ENCODE measurements at regions not wholly inside any gene's neighbourhood (a gene's known extent, or its start where the extent isn't known, plus 50 kb on each side); places are given as distances from the start of the nearest gene placed in this dataset.
A peak's percentile ranks its signal among the peaks of the same experiment; 100 is the strongest.

DNA sequence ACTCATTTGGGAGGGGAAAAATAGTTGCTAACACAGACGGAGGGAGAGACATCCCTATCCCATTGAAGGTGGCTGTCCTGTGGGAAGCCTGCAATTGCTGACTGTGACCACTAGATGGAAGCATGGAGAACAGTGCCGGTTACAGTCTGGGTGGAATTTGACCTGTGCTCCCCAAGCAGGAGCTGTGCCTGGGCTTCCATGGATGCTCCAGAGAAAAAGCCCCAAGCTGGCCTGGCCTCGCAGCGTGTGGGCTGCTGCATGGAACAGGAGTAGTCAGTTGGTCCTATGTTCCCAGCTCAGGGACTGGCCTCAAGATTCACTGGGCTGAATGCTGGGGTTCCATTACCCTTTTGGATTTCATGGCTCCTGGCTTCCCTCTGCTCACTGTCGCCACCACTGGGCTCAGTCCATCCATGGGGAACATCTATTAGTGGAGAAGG, 116.3 kb upstream of the CHD6 start:
- Histone ChIP-seq H3K18ac (ENCODE audit: extremely low read depth, low read length) (no peak overlapping the region), H3K14ac (ENCODE audit: insufficient read length) (no peak overlapping the region), H2BK5ac (ENCODE audit: low read depth, low read length) (no peak overlapping the region), H2BK20ac (ENCODE audit: low read length) (no peak overlapping the region), H2AK5ac (ENCODE audit: low read depth, low read length) (no peak overlapping the region; the same call in 1 of the 2 replicates), H3K23ac (ENCODE audit: insufficient read length) (no peak overlapping the region), H3K9ac (replicated peaks in 1 of 4; ENCODE audit: extremely low read depth in 1 of 4, low read depth in 3 of 4, low read length in 3 of 4) (no peak overlapping the region), H2AFZ (ENCODE audit: low read length) (peak overlapping the region; percentile 89; the same call in 1 of the 2 replicates), H3K9me3 (ENCODE audit: insufficient read depth in 2 of 2, low read depth in 1 of 2, low read length in 1 of 2) (peaks cover 2 to 3% of the 10 kb centered on the region in 2 experiments; a peak in 1 of 4 replicates), H2BK15ac (ENCODE audit: low read length) (no peak overlapping the region), H2BK120ac (replicated peaks; ENCODE audit: low read depth, low read length) (no peak overlapping the region), H3K23me2 (ENCODE audit: low read depth, low read length) (no peaks in the 10 kb centered on the region), H3K4ac (replicated peaks; ENCODE audit: insufficient read length, low read depth, low read length) (no peak overlapping the region), H3K36me3 (ENCODE audit: control insufficient read depth in 2 of 4, insufficient read depth in 4 of 4, low read length in 3 of 4) (no peaks in the 10 kb centered on the region; a peak in 1 of 8 replicates), H3K4me3 (ENCODE audit: extremely low read depth in 1 of 4, insufficient read depth in 2 of 4, low read depth in 3 of 4, low read length in 4 of 4) (no peak overlapping the region), H2BK12ac (ENCODE audit: low read depth, low read length) (no peak overlapping the region), H3K27me3 (replicated peaks in 1 of 4; ENCODE audit: control insufficient read depth in 3 of 4, extremely low read depth in 1 of 4, insufficient read depth in 3 of 4, low read length in 3 of 4) (no peaks in the 10 kb centered on the region), H4K20me1 (replicated peaks in 1 of 2; ENCODE audit: control insufficient read depth in 1 of 2, insufficient read depth in 2 of 2, low read length in 2 of 2) (no peaks in the 10 kb centered on the region), H4K5ac (ENCODE audit: insufficient read length, low read depth, low read length) (no peak overlapping the region), H4K8ac (ENCODE audit: extremely low read depth, insufficient read depth, low read length) (no peak overlapping the region), H3K4me2 (ENCODE audit: insufficient read depth in 1 of 2, low read depth in 2 of 2, low read length in 2 of 2) (no peak overlapping the region), H3K79me1 (ENCODE audit: low read depth, low read length) (no peaks in the 10 kb centered on the region), H3K56ac (replicated peaks; ENCODE audit: insufficient read length, low read depth, low read length) (no peak overlapping the region), H3K4me1 (replicated peaks in 1 of 4; ENCODE audit: control insufficient read depth in 3 of 4, insufficient read depth in 4 of 4, low read length in 3 of 4) (peaks cover 0 to 3% (median under 1%) of the 10 kb centered on the region in 4 experiments; a peak in 4 of 7 replicates), H3K27ac (ENCODE audit: low read depth, low read length) (no peak overlapping the region), H4K91ac (replicated peaks; ENCODE audit: insufficient read length, low read length) (no peak overlapping the region), H3K79me2 (ENCODE audit: control insufficient read depth in 1 of 2, insufficient read depth in 2 of 2, low read length in 2 of 2) (no peaks in the 10 kb centered on the region)
- CTCF ChIA-PET (ENCODE audit: partially characterized antibody), result interaction anchor here (0.5 to 2.8 kb wide), 43 partner anchors 8 to 791 kb away, joined by 3 to 29 read pairs (median 4); no protein-coding TSS in a partner anchor
- peak; percentile 87 for FAIRE-seq
- DNase-seq (ENCODE audit: low read depth in 1 of 2, low spot score in 2 of 2), result peak; percentile 21 to 74
- TF ChIP-seq TEAD4 (IDR thresholded peaks at IDR 0.05; ENCODE audit: low read depth, low read length) (peak; percentile 64), CTCF (IDR thresholded peaks at IDR 0.05; ENCODE audit: control extremely low read depth in 1 of 3, insufficient read depth in 1 of 3, low read depth in 1 of 3, low read length in 3 of 3) (peak; percentile 75 to 96 (median 94)), RBBP5 (IDR thresholded peaks at IDR 0.05; ENCODE audit: borderline replicate concordance, low read depth, low read length) (no peak), CTBP2 (IDR thresholded peaks at IDR 0.05; ENCODE audit: borderline replicate concordance, insufficient read depth, insufficient read length, low read length) (peak; percentile 42), YY1 (IDR thresholded peaks at IDR 0.05; ENCODE audit: low read depth, low read length) (0 out of 2 replicates have a peak, but pooled peaks have one; percentile 32), SRF (IDR thresholded peaks at IDR 0.05; ENCODE audit: low read depth, low read length) (no peak), RAD21 (IDR thresholded peaks at IDR 0.05 in 1 of 2, conservative IDR thresholded peaks at IDR 0.05 in 1 of 2; ENCODE audit: low read depth in 2 of 2, low read length in 2 of 2) (peak; percentile 70 to 80), CREB1 (IDR thresholded peaks at IDR 0.05) (no peak), BRCA1 (IDR thresholded peaks at IDR 0.05; ENCODE audit: low read depth, low read length) (no peak), ASH2L (IDR thresholded peaks at IDR 0.05; ENCODE audit: low read length) (no peak), SUZ12 (IDR thresholded peaks at IDR 0.05; ENCODE audit: low read length) (no peak)
- WGBS, 2 experiments (ENCODE audit: extremely low coverage in 1 of 2, insufficient coverage in 1 of 2, insufficient read length in 1 of 2, insufficient replicate concordance in 2 of 2, low coverage in 1 of 2, low lambda C conversion rate in 2 of 2, missing lambda C conversion rate in 1 of 2), result 56% methylated on average over 5 of the region's 5 CpGs; no CpG with 5 or more reads in 1 of the 2 experiments
- POLR2A ChIA-PET (ENCODE audit: partially characterized antibody), result no interaction called here

Measured in H1 (cell line).